ENCODE measurements at regions not wholly inside any gene's neighbourhood (a gene's known extent, or its start where the extent isn't known, plus 50 kb on each side); places are given as distances from the start of the nearest gene placed in this dataset.

- CTCF ChIA-PET = no interaction called here
- Histone ChIP-seq H3K9me1 (ENCODE audit: insufficient read depth, low read length) (no peaks in the 10 kb centered on the region), H2AK5ac (ENCODE audit: low read depth, low read length) (no peak overlapping the region), H2BK15ac (ENCODE audit: low read depth, low read length) (no peak overlapping the region), H4K20me1 (ENCODE audit: insufficient read depth, low read length) (no peaks in the 10 kb centered on the region), H3K9me3 (ENCODE audit: control insufficient read depth, insufficient read depth, low read length) (no peaks in the 10 kb centered on the region), H3K23ac (ENCODE audit: low read depth, low read length) (no peak overlapping the region), H4K5ac (ENCODE audit: low read depth, low read length) (no peak overlapping the region), H3K18ac (ENCODE audit: low read depth, low read length) (no peak overlapping the region), H3K56ac (ENCODE audit: extremely low read depth, insufficient read depth, low read length) (no peak overlapping the region), H3K4me1 (ENCODE audit: control insufficient read depth, insufficient read depth, low read length) (no peaks in the 10 kb centered on the region), H3K27ac (ENCODE audit: insufficient read depth, low read length) (no peak overlapping the region), H3K36me3 (ENCODE audit: control insufficient read depth, insufficient read depth, low read length) (no peaks in the 10 kb centered on the region), H2BK20ac (ENCODE audit: low read depth, low read length) (no peak overlapping the region), H3K4me2 (ENCODE audit: low read depth, low read length) (no peak overlapping the region), H3K4me3 (ENCODE audit: insufficient read depth, low read depth, low read length) (no peak overlapping the region), H3K4ac (ENCODE audit: low read depth, low read length) (no peak overlapping the region), H2AFZ (replicated peaks; ENCODE audit: low read length, poor library complexity) (no peak overlapping the region), H3K27me3 (ENCODE audit: control insufficient read depth, insufficient read depth, low read length) (peaks cover 1% of the 10 kb centered on the region), H2AK9ac (replicated peaks; ENCODE audit: low read depth, low read length, poor library complexity) (no peak overlapping the region), H3K14ac (replicated peaks; ENCODE audit: low read depth, low read length) (no peak overlapping the region), H3K9ac (ENCODE audit: low read depth, low read length) (no peak overlapping the region), H3K79me1 (ENCODE audit: low read depth in 1 of 2, low read length in 2 of 2) (no peaks in the 10 kb centered on the region), H4K8ac (ENCODE audit: low read depth in 2 of 2, low read length in 2 of 2) (no peak overlapping the region), H4K91ac (ENCODE audit: insufficient read depth, low read depth, low read length) (no peak overlapping the region), H2BK5ac (ENCODE audit: low read depth, low read length, poor library complexity, severe bottlenecking) (no peak overlapping the region), H2BK120ac (ENCODE audit: low read depth, low read length) (no peak overlapping the region)
- TF ChIP-seq MAZ (IDR thresholded peaks at IDR 0.05; ENCODE audit: borderline replicate concordance, low read depth, low read length) = no peak
- TF ChIP-seq RFX5 (IDR thresholded peaks at IDR 0.05; ENCODE audit: low read depth, low read length) = no peak
- no peak for TF ChIP-seq CEBPB (IDR thresholded peaks at IDR 0.05; ENCODE audit: low read depth, low read length)
- TF ChIP-seq RCOR1 (IDR thresholded peaks at IDR 0.05; ENCODE audit: insufficient replicate concordance, low read length) = no peak
- TF ChIP-seq RAD21 (IDR thresholded peaks at IDR 0.05; ENCODE audit: low read length) = no peak
- TF ChIP-seq FOS (IDR thresholded peaks at IDR 0.05; ENCODE audit: low read depth, low read length) = no peak
- TF ChIP-seq MAFK (IDR thresholded peaks at IDR 0.05; ENCODE audit: low read depth, low read length) = no peak
- no peak for TF ChIP-seq ELK1 (IDR thresholded peaks at IDR 0.05; ENCODE audit: borderline replicate concordance, low read depth, low read length)
- no peak for TF ChIP-seq NFE2L2 (IDR thresholded peaks at IDR 0.05; ENCODE audit: low read depth, low read length)
- TF ChIP-seq CTCF (conservative IDR thresholded peaks at IDR 0.05; ENCODE audit: low read depth, low read length) = no peak
- TF ChIP-seq BHLHE40 (IDR thresholded peaks at IDR 0.05; ENCODE audit: low read depth, low read length) = no peak
- TF ChIP-seq USF2 (IDR thresholded peaks at IDR 0.05; ENCODE audit: low read depth, low read length) = no peak
- TF ChIP-seq CHD1 (IDR thresholded peaks at IDR 0.05; ENCODE audit: low read depth, low read length) = no peak
- no peak for TF ChIP-seq SMC3 (IDR thresholded peaks at IDR 0.05; ENCODE audit: low read depth, low read length)
- TF ChIP-seq MXI1 (IDR thresholded peaks at IDR 0.05; ENCODE audit: borderline replicate concordance, low read depth, low read length) = no peak
- no CpG with 5 or more reads among the region's 1 CpG for WGBS, 2 experiments (ENCODE audit: extremely low coverage in 2 of 2, insufficient read length in 1 of 2)
- intact Hi-C loops (cut with micrococcal nuclease) = no loop called here
- DNase-seq (no peak), ATAC-seq (ENCODE audit: low read depth) (no peak)
- in situ Hi-C loops (cut with MboI; ENCODE audit: low sequenced_read_pairs) = no loop called here
- BruUV-seq (replicated peaks) = no TSS peak
- dilution Hi-C loops (cut with HindIII; ENCODE audit: low sequenced_read_pairs, unreplicated experiment) = no loop called here
- POLR2A ChIA-PET (ENCODE audit: unreplicated experiment) = interaction anchor here (0.5 kb wide), 1 partner anchor 10 kb away, joined by 4 read pairs; no protein-coding TSS in a partner anchor
These were observed 211.1 kb upstream of the STT3B start for GRCh38 chr3:31321620-31322019.

All from IMR-90 (cell line).